Neural cell (in vitro differentiated cells): ENCODE measurements at regions not wholly inside any gene's neighbourhood (a gene's known extent, or its start where the extent isn't known, plus 50 kb on each side); places are given as distances from the start of the nearest gene placed in this dataset.

Source experiments
- H2AFZ ChIP-seq: fragments of 200-600, 300-800 bp; sonication (generic), shearing (Covaris generic); 2 replicates; pipeline ENCODE4 v1.6.0; 2014; ENCODE audit warnings: low read depth, mild to moderate bottlenecking, antibody characterized with exemption, low read length, moderate library complexity
- H3F3A ChIP-seq: fragments of 200-600 bp; shearing (Covaris generic); 2 replicates; pipeline ENCODE4 v1.6.1; 2016; ENCODE audit warnings: mild to moderate bottlenecking, moderate library complexity, mixed read lengths, antibody characterized with exemption, low read length; ENCODE audit not compliant: insufficient read depth, poor library complexity, severe bottlenecking
- H3K27ac ChIP-seq: fragments of 200-600, 300-800 bp; sonication (generic), shearing (Covaris generic); 2 replicates; pipeline ENCODE4 v1.5.1; 2014; ENCODE audit warnings: mild to moderate bottlenecking, low read length, moderate library complexity
- H3K27me3 ChIP-seq: fragments of 300-800, 200-600 bp; sonication (generic), shearing (Covaris generic); 2 replicates; pipeline ENCODE4 v1.6.0; 2014; ENCODE audit warnings: mild to moderate bottlenecking, low read depth, low read length, moderate library complexity; ENCODE audit not compliant: insufficient read depth
- H3K36me3 ChIP-seq: fragments of 300-800, 200-600 bp; sonication (generic), shearing (Covaris generic); 2 replicates; pipeline ENCODE4 v1.5.1; 2014; ENCODE audit warnings: mild to moderate bottlenecking, antibody characterized with exemption, low read length, moderate library complexity; ENCODE audit not compliant: insufficient read depth
- H3K4me2 ChIP-seq: fragments of 300-800, 200-600 bp; sonication (generic), shearing (Covaris generic); 2 replicates; pipeline ENCODE4 v1.6.0; 2014; ENCODE audit warnings: mild to moderate bottlenecking, low read length
- H3K4me3 ChIP-seq: fragments of 300-800, 200-600 bp; sonication (generic), shearing (Covaris generic); 2 replicates; pipeline ENCODE4 v1.5.1; 2014; ENCODE audit warnings: mild to moderate bottlenecking, low read length, moderate library complexity
- H3K79me2 ChIP-seq: fragments of 200-600 bp; shearing (Covaris generic); replicated peaks from 2 replicates; pipeline ENCODE4 v1.6.0; 2014; ENCODE audit warnings: mild to moderate bottlenecking, low read length, moderate library complexity; ENCODE audit not compliant: insufficient read depth
- H3K9ac ChIP-seq: fragments of 300-800, 200-600 bp; sonication (generic), shearing (Covaris generic); 2 replicates; pipeline ENCODE4 v1.6.1; 2016; ENCODE audit warnings: mild to moderate bottlenecking, low read length, mixed read lengths
- H3K9me2 ChIP-seq: fragments of 200-600 bp; shearing (Covaris generic); 2 replicates; pipeline ENCODE4 v1.6.1; 2016; ENCODE audit warnings: mild to moderate bottlenecking, low read length, mixed read lengths; ENCODE audit not compliant: insufficient read depth
- H3K9me3 ChIP-seq: fragments of 200-600, 300-800 bp; sonication (generic), shearing (Covaris generic); 2 replicates; pipeline ENCODE4 v1.6.1; 2016; ENCODE audit warnings: mild to moderate bottlenecking, mixed run types, low read length, moderate library complexity, mixed read lengths
- H4K20me1 ChIP-seq: fragments of 200-600 bp; shearing (Covaris generic); 2 replicates; pipeline ENCODE4 v1.6.1; 2016; ENCODE audit warnings: mild to moderate bottlenecking, mixed run types; ENCODE audit not compliant: insufficient read depth
- CTCF ChIP-seq: fragments of 450-650 bp; IDR thresholded peaks from 2 replicates; pipeline ENCODE4 v1.5.1; 2014; ENCODE audit warnings: antibody characterized with exemption, mild to moderate bottlenecking, moderate library complexity; ENCODE audit not compliant: poor library complexity, severe bottlenecking
- EP300 ChIP-seq: fragments of 450-650 bp; conservative IDR thresholded peaks from 2 replicates; pipeline ENCODE4 v1.6.1; 2014; ENCODE audit warnings: antibody characterized with exemption, mild to moderate bottlenecking, moderate library complexity; ENCODE audit not compliant: poor library complexity, severe bottlenecking
- EZH2 ChIP-seq: fragments of 200-600, 300-800 bp; shearing (Covaris generic), sonication (generic); IDR thresholded peaks from 2 replicates; pipeline ENCODE4 v1.6.1; 2014; ENCODE audit warnings: antibody characterized with exemption, low read length, borderline replicate concordance, mild to moderate bottlenecking; ENCODE audit not compliant: insufficient read depth, poor library complexity, severe bottlenecking
- MXI1 ChIP-seq: fragments of 450-650 bp; conservative IDR thresholded peaks from 2 replicates; pipeline ENCODE4 v1.6.1; 2014; ENCODE audit warnings: antibody characterized with exemption, mild to moderate bottlenecking; ENCODE audit not compliant: poor library complexity, severe bottlenecking
- POLR2AphosphoS5 ChIP-seq: IDR thresholded peaks from 2 replicates; pipeline ENCODE4 v1.6.1; 2012
- RAD21 ChIP-seq: fragments of 450-650 bp; conservative IDR thresholded peaks from 2 replicates; pipeline ENCODE4 v1.6.1; 2014; ENCODE audit warnings: antibody characterized with exemption, mild to moderate bottlenecking, moderate library complexity
- SMC3 ChIP-seq: fragments of 450-650 bp; conservative IDR thresholded peaks from 2 replicates; pipeline ENCODE4 v1.6.1; 2014; ENCODE audit warnings: antibody characterized with exemption, mild to moderate bottlenecking, moderate library complexity; ENCODE audit not compliant: poor library complexity
- TAF1 ChIP-seq: IDR thresholded peaks from 2 replicates; pipeline ENCODE4 v1.6.1; 2012; ENCODE audit warnings: low read depth
- TF ChIP-seq, protein P1 (sequence below): IDR thresholded peaks from 2 replicates; pipeline ENCODE4 v1.6.1; 2012; ENCODE audit warnings: borderline replicate concordance

- TF ChIP-seq SMC3, result no peak
- TF ChIP-seq EZH2, result no peak
- no peak for TF ChIP-seq TAF1
- no peak for TF ChIP-seq POLR2AphosphoS5
- TF ChIP-seq EP300, result no peak
- TF ChIP-seq RAD21, result no peak
- no peak for TF ChIP-seq CTCF
- TF ChIP-seq, protein P1, sequence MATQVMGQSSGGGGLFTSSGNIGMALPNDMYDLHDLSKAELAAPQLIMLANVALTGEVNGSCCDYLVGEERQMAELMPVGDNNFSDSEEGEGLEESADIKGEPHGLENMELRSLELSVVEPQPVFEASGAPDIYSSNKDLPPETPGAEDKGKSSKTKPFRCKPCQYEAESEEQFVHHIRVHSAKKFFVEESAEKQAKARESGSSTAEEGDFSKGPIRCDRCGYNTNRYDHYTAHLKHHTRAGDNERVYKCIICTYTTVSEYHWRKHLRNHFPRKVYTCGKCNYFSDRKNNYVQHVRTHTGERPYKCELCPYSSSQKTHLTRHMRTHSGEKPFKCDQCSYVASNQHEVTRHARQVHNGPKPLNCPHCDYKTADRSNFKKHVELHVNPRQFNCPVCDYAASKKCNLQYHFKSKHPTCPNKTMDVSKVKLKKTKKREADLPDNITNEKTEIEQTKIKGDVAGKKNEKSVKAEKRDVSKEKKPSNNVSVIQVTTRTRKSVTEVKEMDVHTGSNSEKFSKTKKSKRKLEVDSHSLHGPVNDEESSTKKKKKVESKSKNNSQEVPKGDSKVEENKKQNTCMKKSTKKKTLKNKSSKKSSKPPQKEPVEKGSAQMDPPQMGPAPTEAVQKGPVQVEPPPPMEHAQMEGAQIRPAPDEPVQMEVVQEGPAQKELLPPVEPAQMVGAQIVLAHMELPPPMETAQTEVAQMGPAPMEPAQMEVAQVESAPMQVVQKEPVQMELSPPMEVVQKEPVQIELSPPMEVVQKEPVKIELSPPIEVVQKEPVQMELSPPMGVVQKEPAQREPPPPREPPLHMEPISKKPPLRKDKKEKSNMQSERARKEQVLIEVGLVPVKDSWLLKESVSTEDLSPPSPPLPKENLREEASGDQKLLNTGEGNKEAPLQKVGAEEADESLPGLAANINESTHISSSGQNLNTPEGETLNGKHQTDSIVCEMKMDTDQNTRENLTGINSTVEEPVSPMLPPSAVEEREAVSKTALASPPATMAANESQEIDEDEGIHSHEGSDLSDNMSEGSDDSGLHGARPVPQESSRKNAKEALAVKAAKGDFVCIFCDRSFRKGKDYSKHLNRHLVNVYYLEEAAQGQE, result no peak
- Histone ChIP-seq H3K9me2 (no peaks in the 10 kb centered on the region), H3K79me2 (no peaks in the 10 kb centered on the region), H3K4me3 (no peak overlapping the region), H3K4me2 (no peak overlapping the region), H3F3A (no peaks in the 10 kb centered on the region), H4K20me1 (no peaks in the 10 kb centered on the region), H3K9me3 (no peaks in the 10 kb centered on the region), H2AFZ (no peak overlapping the region), H3K27me3 (no peaks in the 10 kb centered on the region), H3K27ac (no peak overlapping the region), H3K9ac (no peak overlapping the region), H3K36me3 (no peaks in the 10 kb centered on the region)
Measured at GRCh38 chr17:36837939-36838272, 99.4 kb upstream of the LHX1 start.

DNA sequence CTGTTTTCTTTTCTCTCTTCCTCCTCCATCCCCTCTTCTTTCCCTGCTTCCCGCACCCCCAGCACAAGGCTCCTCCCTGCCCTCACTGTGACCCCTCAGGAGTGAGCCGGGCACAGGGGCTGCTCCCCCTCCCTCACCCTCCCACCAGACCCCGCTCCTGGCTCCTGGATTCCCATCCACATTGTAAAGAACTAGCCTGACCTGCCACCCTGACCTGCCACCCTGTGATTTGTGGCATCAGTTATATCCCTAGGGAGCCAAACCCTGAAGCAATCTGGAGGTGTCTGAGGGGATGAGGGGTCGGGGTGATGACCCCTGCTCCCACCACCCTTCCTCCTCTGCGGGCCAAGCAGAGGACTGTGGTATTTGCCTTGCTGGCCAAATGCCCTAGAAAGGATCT is 98.0 kb upstream of the LHX1 start:
- Histone ChIP-seq H3K79me2 (no peaks in the 10 kb centered on the region), H3F3A (no peaks in the 10 kb centered on the region), H3K27ac (no peak overlapping the region), H3K9me2 (no peaks in the 10 kb centered on the region), H2AFZ (no peak overlapping the region), H3K27me3 (no peaks in the 10 kb centered on the region), H4K20me1 (no peaks in the 10 kb centered on the region), H3K4me3 (no peak overlapping the region), H3K9me3 (no peaks in the 10 kb centered on the region), H3K4me2 (no peak overlapping the region), H3K36me3 (no peaks in the 10 kb centered on the region), H3K9ac (no peak overlapping the region)
- TF ChIP-seq CTCF, result no peak
- no peak for TF ChIP-seq POLR2AphosphoS5
- no peak for TF ChIP-seq MXI1
- no peak for TF ChIP-seq TAF1
- no peak for TF ChIP-seq EZH2
- no peak for TF ChIP-seq EP300
- TF ChIP-seq, protein P1, result no peak
- no peak for TF ChIP-seq SMC3
- TF ChIP-seq RAD21, result no peak
